ENCODE measurements at regions not wholly inside any gene's neighbourhood (a gene's known extent, or its start where the extent isn't known, plus 50 kb on each side); places are given as distances from the start of the nearest gene placed in this dataset.

DNA sequence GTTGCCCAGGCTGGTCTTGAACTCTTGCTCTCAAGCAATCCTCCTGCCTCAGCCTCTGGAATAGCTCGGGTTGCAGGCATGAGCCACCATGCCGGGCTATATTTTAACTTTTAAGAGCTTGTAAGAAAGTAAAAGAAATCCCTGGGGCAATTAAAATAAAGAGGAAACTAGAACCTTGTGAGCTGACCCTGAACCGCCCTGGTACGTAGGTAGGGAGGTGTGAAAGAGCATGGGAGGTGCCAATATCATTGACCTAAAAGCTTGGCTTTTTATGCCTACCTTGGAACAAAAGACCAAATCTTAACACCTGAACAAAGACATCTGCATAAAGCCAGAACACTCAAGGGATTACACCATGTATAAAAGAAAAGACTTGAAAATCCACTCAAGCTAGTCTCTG, 595.1 kb downstream of the SOX6 start:
- DNase-seq: no peak
- no peak for FAIRE-seq
- H3K4me1 ChIP-seq: peaks cover 0 to 6% (median 4%) of the 10 kb centered on the region in 3 donors
- H3K36me3 ChIP-seq: no peaks in the 10 kb centered on the region
- intact Hi-C loops (cut with DNase I): no loop called here
- no peaks in the 10 kb centered on the region for H3K9me3 ChIP-seq
- H3K27me3 ChIP-seq: no peaks in the 10 kb centered on the region
- H3K27ac ChIP-seq: no peak overlapping the region
- TF ChIP-seq, protein P1, sequence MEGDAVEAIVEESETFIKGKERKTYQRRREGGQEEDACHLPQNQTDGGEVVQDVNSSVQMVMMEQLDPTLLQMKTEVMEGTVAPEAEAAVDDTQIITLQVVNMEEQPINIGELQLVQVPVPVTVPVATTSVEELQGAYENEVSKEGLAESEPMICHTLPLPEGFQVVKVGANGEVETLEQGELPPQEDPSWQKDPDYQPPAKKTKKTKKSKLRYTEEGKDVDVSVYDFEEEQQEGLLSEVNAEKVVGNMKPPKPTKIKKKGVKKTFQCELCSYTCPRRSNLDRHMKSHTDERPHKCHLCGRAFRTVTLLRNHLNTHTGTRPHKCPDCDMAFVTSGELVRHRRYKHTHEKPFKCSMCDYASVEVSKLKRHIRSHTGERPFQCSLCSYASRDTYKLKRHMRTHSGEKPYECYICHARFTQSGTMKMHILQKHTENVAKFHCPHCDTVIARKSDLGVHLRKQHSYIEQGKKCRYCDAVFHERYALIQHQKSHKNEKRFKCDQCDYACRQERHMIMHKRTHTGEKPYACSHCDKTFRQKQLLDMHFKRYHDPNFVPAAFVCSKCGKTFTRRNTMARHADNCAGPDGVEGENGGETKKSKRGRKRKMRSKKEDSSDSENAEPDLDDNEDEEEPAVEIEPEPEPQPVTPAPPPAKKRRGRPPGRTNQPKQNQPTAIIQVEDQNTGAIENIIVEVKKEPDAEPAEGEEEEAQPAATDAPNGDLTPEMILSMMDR (IDR thresholded peaks at IDR 0.05): no peak
- no peak for ATAC-seq
- no peak overlapping the region for H3K4me3 ChIP-seq
- 84 to 91% methylated on average over 4 of the region's 4 CpGs for WGBS, 2 donors

DNA sequence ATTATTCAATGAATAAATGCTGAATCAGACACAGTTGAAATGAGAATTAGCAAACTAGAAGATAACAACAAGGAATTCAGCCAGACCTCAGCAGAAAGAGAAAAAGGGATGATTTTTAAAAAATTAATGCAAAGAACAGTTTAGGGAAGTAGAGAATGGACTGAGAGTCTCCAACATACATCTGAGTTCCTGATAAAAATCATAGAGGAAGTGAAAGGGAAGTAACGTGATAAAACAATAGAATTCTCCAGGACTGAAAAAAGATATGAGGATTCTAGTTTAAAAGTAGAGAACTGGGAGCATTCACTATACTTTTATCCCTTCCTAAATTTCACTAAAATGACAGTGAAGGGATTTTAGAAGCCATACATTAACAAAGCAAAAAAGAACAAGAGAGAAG, 592.0 kb downstream of the SOX6 start:
- Histone ChIP-seq H3K27ac (peak overlapping the region; percentile 29 to 76 (median 56)), H3K27me3 (no peaks in the 10 kb centered on the region), H3K36me3 (no peaks in the 10 kb centered on the region), H3K9me3 (no peaks in the 10 kb centered on the region), H3K4me3 (no peak overlapping the region), H3K4me1 (peaks cover 13 to 24% (median 19%) of the 10 kb centered on the region in 3 donors)
- DNase-seq: no peak
- TF ChIP-seq, protein P1 (IDR thresholded peaks at IDR 0.05): no peak
- intact Hi-C loops (cut with DNase I): no loop called here
- WGBS, 2 donors: 60 to 63% methylated on average over 1 of the region's 1 CpG
- ATAC-seq: no peak
- no peak for FAIRE-seq

DNA sequence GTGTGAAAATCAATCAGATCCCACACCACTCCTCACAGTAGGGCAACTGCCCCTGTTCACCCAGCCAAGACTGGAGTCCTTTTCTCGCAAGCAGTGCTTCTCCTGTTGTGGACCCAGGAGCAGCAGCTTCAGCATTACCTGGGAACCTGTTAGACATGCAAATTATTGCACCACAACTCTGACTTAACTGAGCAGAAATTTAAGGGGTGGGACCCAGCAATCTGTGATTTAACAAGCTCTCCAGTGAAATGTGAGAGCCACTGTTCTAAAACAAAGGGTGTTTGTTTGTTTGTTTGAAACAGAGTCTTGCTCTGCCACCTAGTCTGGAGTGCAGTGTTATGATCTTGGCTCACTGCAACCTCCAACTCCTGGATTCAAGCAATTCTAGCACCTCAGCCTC, 591.4 kb downstream of the SOX6 start:
- Histone ChIP-seq H3K9me3 (no peaks in the 10 kb centered on the region), H3K27ac (peak overlapping the region; percentile 29 to 76 (median 56)), H3K4me3 (no peak overlapping the region), H3K36me3 (no peaks in the 10 kb centered on the region), H3K27me3 (no peaks in the 10 kb centered on the region), H3K4me1 (peaks cover 19 to 28% (median 24%) of the 10 kb centered on the region in 3 donors)
- peak in 2 of 6 donors; percentile 18 to 39 for DNase-seq
- intact Hi-C loops (cut with DNase I): no loop called here
- peak; percentile 38 to 61 (median 54) for ATAC-seq
- FAIRE-seq: no peak
- TF ChIP-seq, protein P1 (IDR thresholded peaks at IDR 0.05): no peak
- WGBS, 2 donors: 63 to 68% methylated on average over 1 of the region's 1 CpG

DNA sequence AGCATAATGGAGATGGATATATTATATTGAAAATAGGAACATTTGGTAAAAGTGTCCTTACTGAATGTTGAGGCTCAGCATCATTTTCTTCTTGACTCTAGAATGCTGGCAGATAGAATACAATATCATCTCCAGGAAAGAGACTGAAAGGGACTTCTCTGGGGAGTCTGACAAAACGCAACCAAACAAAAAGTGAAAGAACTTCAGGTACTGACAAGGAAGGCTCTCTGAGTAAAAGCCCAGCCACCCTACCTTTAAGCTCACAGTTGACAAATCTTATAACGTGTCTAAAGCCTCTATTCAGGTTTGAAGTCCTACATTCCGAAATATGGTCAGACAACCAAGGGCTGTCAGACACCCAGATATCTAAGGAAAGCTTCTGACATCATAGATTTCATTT, 590.8 kb downstream of the SOX6 start:
- 68 to 85% methylated on average over 3 of the region's 3 CpGs for WGBS, 2 donors
- no peak overlapping the region for H3K4me3 ChIP-seq
- peak overlapping the region in 3 of 4 donors; percentile 29 to 76 (median 65) for H3K27ac ChIP-seq
- H3K27me3 ChIP-seq: no peaks in the 10 kb centered on the region
- TF ChIP-seq, protein P1 (IDR thresholded peaks at IDR 0.05): no peak
- FAIRE-seq (no peak), DNase-seq (no peak), ATAC-seq (no peak)
- peaks cover 19 to 28% (median 24%) of the 10 kb centered on the region in 3 donors for H3K4me1 ChIP-seq
- intact Hi-C loops (cut with DNase I): no loop called here
- H3K9me3 ChIP-seq: no peaks in the 10 kb centered on the region
- H3K36me3 ChIP-seq: no peaks in the 10 kb centered on the region

DNA sequence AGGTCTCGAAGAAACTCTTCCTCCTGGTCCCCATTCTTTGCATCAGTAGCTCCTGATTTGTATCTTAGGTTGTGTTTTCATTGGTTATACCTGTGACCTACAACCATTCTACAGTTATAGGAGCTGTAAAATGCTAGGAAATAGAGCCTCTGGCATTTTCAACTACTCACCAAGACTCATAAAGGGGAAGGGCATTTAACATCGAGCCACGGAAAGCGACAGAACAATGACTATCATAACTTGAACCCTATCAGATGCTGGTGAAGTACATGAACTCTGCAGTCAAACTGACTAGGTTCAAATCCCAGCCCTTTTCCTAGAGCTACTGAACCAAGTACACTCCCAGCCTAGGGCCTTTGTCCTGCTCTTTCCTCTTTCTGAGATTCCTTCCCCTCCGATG, 588.0 kb downstream of the SOX6 start:
- intact Hi-C loops (cut with DNase I): no loop called here
- DNase-seq (no peak), ATAC-seq (no peak), FAIRE-seq (no peak)
- WGBS, 2 donors: 97 to 98% methylated on average over 5 of the region's 5 CpGs
- Histone ChIP-seq H3K36me3 (no peaks in the 10 kb centered on the region), H3K27ac (peak overlapping the region; percentile 14 to 76 (median 48)), H3K9me3 (no peaks in the 10 kb centered on the region), H3K27me3 (no peaks in the 10 kb centered on the region), H3K4me3 (no peak overlapping the region), H3K4me1 (peaks cover 19 to 28% (median 24%) of the 10 kb centered on the region in 3 donors)
- TF ChIP-seq, protein P1 (IDR thresholded peaks at IDR 0.05): no peak
